WI38 (cell line): ENCODE measurements at regions not wholly inside any gene's neighbourhood (a gene's known extent, or its start where the extent isn't known, plus 50 kb on each side); places are given as distances from the start of the nearest gene placed in this dataset.

Experiments
- H3K4me3 ChIP-seq: 2 replicates; pipeline ENCODE4 v1.5.1; 2011; ENCODE audit warnings: low read depth, mild to moderate bottlenecking, control low read depth, low read length
- TF ChIP-seq, protein P1 (sequence below): IDR thresholded peaks from 2 replicates; pipeline ENCODE4 v1.5.1; 2012; ENCODE audit warnings: low read depth, mild to moderate bottlenecking, control low read depth, low read length

DNA sequence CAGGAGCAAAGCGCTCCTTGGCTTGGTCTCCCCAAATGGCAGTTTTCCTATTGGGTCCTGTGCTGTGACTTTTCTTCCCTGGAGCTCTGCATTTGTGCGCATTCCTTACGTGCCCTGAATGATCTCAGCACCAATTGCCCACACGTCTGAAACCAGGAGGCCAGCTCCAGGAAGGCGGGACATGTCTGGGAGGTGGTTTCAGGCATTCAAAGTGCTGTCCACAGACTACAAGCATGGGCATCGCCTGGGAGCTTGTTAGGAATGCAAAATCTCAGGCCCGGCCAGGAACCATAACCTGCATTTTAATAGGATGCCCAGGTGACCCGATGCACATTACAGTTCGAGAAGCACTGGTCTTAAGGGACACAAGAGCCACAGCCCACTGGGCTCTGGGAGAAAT is 239.6 kb downstream of the ANKRD60 start:
- TF ChIP-seq, protein P1, sequence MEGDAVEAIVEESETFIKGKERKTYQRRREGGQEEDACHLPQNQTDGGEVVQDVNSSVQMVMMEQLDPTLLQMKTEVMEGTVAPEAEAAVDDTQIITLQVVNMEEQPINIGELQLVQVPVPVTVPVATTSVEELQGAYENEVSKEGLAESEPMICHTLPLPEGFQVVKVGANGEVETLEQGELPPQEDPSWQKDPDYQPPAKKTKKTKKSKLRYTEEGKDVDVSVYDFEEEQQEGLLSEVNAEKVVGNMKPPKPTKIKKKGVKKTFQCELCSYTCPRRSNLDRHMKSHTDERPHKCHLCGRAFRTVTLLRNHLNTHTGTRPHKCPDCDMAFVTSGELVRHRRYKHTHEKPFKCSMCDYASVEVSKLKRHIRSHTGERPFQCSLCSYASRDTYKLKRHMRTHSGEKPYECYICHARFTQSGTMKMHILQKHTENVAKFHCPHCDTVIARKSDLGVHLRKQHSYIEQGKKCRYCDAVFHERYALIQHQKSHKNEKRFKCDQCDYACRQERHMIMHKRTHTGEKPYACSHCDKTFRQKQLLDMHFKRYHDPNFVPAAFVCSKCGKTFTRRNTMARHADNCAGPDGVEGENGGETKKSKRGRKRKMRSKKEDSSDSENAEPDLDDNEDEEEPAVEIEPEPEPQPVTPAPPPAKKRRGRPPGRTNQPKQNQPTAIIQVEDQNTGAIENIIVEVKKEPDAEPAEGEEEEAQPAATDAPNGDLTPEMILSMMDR = no peak
- no peak overlapping the region for H3K4me3 ChIP-seq

DNA sequence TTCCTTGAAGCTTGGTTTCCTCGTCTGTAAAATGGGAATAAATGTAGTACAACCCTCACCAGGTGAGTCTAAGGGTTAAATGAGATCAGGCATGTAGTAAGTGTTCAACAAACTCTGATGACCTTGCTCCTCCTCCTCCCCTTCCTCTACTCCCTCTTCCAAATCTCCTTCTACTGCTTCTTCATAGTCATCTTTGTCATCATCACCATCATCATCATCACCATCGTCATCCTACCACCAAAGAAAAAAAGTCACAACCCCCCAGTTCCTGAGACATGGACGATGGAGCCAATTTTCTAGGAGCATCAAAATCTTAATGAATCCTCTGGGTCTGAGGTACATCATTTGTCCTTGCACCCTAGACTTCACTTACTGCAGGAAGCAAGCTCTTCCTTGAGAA is 240.0 kb downstream of the ANKRD60 start:
- H3K4me3 ChIP-seq = no peak overlapping the region
- TF ChIP-seq, protein P1 = no peak

- H3K4me3 ChIP-seq = no peak overlapping the region
- TF ChIP-seq, protein P1 = no peak
Observed at GRCh38 chr20:57987659-57988058, 240.8 kb downstream of the ANKRD60 start.

GRCh38 chr20:57986666-57987065 is 241.8 kb downstream of the ANKRD60 start:
- H3K4me3 ChIP-seq = no peak overlapping the region
- TF ChIP-seq, protein P1 = no peak

DNA sequence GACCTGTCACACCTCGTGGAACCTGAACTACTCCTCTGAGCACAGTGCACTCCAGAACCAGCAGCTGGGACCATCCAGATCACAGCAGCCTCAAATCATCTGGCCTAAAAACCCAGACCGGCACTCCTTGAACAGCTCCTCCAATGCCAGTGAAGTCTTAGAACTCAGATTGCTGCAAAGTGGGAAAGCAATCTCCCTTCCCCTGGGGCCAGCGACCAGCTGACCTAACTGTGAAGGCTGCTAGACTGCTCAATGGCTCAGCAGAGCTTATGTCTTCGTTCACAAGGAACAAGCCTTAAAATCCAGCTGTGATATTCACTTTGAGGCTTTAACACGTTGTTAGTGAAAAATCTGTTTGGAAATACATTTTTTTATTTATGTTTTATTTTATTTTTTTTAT is 243.2 kb downstream of the ANKRD60 start:
- TF ChIP-seq, protein P1 = no peak
- no peak overlapping the region for H3K4me3 ChIP-seq

- TF ChIP-seq, protein P1 = no peak
- no peak overlapping the region for H3K4me3 ChIP-seq
Observed at GRCh38 chr20:57983082-57983481, 245.4 kb downstream of the ANKRD60 start.

- TF ChIP-seq, protein P1 = no peak
- H3K4me3 ChIP-seq = no peak overlapping the region
Observed at GRCh38 chr20:57980506-57980905, 247.9 kb downstream of the ANKRD60 start.
